ENCODE measurements at regions not wholly inside any gene's neighbourhood (a gene's known extent, or its start where the extent isn't known, plus 50 kb on each side); places are given as distances from the start of the nearest gene placed in this dataset.
"Not testable (repeated sequence)": the region's sequence is repeated elsewhere in the genome, so short reads cannot be mapped to it uniquely, and the experiment has no call there.

GRCh38 chr16:18148132-18148531, 188.4 kb downstream of the NPIPA8 start:
- not testable (repeated sequence) for TF ChIP-seq CTCF, POLR2A (IDR thresholded peaks at IDR 0.05)
